HG03064 (cell line): ENCODE measurements at regions not wholly inside any gene's neighbourhood (a gene's known extent, or its start where the extent isn't known, plus 50 kb on each side); places are given as distances from the start of the nearest gene placed in this dataset.

Source experiments
- ATAC-seq: cut with Tn5 transposase; IDR thresholded peaks from one replicate; pipeline ENCODE4 v1.9.1; 2021; ENCODE audit warnings: low read depth; ENCODE audit not compliant: unreplicated experiment

DNA sequence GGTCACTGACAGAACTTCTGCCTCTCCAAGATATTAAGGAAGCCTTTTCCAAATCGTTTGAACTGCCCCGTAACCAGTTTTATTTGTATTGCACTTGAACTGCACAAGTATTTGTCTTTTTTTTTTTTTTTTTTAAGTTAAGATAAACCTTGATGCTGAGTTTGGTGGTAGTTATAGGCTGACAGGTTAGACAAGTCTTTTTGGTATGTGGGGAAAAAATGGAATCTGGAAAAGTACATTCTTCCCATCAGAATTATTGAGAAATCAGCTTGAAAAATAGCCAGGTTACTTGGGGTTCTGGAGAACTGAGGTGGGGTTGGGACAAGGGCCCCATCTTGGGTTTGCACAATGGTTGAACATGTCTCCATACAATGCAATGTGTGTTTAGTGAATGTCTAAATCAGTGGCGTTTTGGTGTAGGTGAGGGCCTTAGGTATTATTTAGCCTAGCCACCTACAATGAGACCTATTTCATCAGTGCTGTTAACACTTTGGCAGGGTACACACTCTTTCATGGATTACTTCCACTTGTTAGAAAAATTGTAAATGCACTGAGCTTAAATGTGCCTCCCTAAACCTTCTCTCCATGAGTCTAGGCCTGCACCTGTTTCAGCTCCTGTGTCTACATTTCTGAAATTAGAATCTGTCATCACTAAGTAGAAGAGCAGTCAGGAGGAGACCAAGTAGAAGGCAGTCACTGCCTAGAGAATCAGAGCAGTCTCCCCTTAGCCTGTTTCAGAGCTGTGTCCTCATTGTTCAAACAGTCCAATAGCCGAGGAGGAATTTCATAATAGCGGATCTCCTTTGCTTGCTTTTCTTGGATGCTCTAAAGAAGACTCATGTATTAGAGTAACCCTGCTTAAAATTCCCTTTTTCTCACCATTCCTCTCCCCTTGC is 140.0 kb upstream of the HMHB1 start:
- ATAC-seq: no peak

DNA sequence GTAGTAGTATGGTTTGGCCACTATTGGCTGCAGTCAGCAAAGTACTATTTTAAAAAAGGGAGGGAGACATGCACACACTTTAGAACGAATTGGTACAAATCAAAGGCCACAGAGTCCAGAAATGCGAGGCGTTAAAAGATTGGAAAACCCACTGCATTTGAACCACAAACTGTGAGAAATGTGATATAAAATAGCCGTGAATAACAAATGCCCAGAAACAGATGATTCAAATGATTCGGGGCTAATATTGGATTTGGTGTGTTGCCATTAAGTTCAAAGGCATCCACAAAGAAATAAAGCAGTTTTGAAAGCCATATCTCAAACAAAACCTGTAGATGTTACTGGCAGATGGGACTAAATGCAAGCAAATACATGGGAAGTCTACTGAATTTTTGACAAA is 140.9 kb upstream of the HMHB1 start:
- ATAC-seq: no peak

DNA sequence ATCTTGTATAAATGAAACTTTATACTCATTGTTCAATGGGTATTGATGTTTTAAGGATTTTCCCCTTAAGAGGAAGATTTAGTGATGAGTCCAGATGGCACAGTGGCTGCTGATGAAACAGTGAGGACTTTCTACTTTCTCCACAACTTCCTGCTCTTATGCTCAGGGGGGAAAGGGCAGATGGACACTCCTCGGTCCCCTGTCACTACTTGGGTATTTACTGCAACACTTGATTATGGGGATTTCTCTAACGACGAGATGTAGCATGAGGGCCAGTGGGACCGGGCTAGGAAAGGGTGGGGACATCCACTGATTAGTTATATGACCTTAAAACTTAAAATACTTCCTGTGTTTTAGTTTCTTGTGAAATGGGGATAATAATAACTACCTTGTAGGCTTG is 146.1 kb upstream of the HMHB1 start:
- no peak for ATAC-seq

DNA sequence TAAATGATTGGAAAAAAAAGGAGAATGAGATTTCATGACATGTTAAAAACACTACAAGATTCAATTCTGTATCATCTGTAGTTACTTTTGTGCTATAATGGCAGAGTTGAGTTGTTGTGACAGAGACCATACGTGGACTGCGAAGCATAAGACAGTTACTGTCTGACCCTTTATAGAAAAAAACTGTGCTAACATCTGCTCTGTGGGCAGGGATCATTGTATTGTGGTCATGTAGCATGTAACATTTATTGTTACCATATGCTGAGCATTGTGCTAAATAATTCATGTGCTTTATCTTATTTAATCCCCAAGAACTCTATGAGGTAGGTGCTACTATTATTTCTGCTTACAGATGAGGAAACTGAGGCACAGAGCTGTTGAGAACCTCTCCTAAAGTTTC is 147.3 kb upstream of the HMHB1 start:
- ATAC-seq: no peak

DNA sequence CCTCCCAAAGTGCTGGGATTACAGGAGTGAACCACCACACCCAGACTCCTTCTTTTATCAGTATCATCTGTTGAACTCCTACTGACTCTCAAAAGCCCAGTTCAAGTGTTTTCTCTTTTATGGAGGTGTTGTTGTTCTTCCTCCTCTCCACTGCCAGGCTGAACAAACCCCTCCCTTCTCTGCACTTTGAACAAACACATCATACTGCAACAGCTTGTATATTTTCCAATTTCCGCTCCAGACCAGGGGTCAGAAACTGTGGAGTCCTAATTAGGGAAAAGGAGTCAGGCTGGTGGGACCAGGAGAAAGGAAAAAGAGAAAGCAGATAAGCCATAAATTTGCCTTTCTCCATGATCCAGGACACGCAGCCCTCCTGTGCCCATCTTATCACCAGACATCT is 148.1 kb upstream of the HMHB1 start:
- ATAC-seq: no peak

DNA sequence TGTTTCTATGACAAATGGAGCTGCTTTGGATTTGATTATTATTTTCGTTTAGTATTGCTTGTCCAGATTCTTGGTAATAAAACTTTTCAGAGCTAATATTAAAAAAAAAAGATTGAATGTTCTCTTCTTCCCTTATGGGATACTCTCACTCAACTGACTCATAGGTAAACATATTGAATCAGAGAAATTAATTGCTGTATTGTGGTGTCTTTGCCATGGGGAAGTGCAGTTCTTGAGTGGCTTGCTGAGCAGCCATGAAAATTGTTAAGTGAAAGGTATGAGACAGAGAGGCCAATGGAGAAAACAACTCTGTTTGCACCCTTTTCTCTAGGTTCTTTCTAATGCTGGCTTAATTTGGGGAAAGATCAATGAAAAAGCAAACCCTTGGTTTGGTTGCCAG is 149.9 kb upstream of the HMHB1 start:
- ATAC-seq: no peak

DNA sequence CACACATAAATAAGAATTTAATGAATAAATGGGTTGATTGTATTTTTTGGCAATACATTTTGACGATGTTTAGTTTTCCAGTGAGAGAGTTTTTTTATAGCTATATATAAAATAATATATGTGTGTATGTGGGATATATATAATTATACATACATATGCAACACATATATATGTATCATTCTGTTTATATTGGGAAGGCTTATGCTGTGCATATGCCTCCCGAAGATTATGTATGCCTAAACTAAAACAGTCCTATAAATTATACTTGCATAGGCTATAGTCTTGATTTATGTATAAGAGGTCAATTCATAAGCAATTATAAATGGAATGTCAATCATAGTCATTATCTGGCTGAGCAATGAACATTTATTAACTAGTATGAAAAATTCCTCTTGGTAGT is 151.3 kb upstream of the HMHB1 start:
- no peak for ATAC-seq

DNA sequence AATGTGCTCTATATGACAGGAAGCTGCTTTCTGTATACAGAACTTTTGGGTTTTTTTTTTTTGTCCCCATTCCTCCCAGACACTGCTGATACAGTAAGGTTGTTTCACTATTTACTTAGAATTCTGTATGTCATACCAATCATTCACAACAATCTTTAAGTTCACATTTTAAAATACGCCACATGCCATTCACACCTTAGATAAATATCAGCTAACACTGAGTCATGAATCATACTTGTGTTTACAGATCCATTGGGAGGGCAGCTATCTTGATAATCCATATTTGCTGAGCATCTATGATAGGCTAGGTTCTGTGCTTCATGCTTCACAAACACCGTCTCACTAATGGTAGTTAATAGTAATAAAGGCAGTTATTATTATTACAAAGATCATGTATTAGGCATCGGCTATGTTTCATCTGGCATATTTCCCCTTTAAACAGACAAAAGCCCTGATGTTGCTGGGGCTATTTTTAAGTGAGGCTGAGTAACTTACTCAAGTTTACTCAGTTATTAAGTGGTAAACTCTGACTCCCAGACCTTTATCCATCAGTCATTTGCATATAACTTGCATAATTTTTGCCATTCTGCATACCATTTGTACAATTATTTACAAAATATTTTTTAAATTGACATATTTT is 152.2 kb upstream of the HMHB1 start:
- no peak for ATAC-seq

DNA sequence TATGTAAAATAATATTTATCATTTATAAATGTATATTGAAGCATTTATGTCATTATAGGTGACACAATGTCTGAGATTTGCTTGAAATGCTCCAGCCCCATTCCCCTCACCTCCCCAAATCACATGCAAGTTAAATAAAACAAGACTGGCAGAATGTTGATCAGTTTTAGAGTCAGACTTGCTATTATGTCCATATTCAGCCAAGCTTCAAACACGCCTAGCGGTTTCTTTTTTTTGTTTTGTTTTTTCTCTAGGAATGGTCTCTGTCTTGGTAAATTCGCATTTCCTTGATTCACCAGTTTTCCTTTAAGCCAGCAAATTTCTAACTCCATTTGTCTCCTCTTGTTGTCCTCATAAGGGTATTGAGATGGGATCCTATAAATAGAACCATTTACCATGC is 153.0 kb upstream of the HMHB1 start:
- ATAC-seq: no peak

DNA sequence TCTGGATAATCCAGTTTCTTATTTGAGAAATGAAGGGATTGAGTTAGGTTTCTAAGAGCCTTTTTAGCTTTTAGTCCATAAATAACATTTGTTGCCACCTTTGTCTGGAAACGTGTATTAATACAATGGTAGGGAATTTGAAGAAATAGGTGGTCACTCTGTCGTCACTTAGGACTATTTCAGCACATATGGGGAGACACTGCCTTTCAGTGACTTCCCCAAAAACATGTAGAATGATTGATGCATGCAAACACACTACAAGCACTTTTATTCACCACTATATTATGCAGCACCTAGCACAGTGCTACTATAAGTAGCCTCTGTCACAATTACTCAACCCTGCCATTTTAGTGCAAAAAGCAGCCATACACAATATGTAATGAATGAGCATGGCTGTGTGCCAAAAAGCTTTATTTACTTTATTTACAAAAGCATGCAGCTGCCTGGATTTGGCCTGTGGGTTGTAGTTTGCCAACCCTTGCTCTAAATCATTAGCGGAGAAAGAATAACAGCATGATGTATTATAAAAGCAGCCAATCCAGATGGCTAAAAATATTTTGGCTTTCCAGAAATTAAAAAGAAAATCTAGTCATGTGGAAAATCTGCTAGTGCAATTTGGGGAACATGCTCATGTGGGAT is 154.2 kb upstream of the HMHB1 start:
- no peak for ATAC-seq

DNA sequence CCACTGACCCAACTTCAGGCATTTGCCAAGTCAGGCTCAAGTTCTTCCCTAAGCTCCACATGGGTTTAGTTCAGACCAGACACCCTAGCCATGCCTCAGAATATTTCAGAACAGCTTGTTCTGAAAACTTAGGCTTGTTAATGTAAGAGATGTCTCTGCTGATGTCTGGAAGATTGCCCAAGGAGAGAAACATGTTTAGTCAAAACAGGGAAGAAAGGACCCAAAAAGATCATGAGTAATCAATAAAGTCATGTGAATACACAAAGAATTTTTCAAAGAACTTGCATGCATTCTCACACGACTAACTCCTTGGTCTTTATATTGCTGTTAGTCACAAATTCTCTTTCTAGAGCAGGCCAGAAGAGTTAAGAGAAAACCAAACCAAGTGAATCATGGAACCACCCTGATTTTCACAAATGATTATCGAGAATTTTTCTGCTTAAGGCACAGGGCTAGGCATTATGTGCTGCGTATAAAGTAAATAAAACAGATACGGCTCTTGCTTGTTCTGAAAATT is 158.1 kb upstream of the HMHB1 start:
- ATAC-seq: no peak

DNA sequence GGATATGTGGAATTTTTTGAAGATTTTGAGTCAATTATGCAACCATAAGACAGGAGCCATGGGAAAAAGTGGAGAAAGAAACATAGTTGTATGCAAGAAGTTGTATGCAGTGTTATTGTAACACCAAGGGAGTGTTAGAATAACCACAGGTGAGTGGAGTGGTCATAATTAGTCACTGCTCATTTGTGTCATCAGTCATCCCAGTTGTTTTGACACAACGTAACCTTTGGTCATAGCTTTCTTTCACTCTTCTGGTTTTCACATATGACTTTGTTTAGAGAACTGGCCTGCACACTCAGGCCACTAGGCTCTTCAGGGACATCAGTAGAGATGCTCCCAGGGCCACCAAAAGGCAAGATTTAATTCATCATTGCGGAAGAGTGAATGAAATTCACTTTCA is 158.7 kb upstream of the HMHB1 start:
- no peak for ATAC-seq

DNA sequence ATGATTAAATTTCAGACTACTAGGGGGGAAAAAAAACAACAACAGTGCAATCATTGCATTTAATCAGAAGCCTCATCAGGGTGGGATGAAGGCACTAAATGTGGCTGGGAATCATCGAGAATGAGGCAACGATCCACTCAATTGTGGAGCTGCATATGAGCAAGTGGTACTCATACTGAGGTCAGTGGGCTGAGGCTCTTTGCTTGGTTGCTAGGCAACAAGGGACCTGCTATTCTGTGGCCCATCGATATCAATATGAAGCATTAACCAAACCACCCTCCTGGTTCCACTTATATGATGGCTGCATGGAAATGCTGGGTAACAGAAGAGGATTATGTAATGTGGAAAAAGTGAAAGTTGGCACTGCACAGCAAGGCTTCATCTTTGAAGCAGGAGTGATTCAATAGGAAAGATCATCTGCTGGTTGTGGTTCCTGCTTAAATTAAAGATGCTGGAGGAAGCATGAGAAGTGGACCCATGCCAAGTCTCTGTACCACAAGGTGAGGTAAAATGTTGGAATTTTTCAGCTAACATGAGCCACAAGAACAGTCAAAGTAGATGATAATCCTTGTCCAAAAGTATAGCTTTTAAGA is 159.8 kb upstream of the HMHB1 start:
- no peak for ATAC-seq

DNA sequence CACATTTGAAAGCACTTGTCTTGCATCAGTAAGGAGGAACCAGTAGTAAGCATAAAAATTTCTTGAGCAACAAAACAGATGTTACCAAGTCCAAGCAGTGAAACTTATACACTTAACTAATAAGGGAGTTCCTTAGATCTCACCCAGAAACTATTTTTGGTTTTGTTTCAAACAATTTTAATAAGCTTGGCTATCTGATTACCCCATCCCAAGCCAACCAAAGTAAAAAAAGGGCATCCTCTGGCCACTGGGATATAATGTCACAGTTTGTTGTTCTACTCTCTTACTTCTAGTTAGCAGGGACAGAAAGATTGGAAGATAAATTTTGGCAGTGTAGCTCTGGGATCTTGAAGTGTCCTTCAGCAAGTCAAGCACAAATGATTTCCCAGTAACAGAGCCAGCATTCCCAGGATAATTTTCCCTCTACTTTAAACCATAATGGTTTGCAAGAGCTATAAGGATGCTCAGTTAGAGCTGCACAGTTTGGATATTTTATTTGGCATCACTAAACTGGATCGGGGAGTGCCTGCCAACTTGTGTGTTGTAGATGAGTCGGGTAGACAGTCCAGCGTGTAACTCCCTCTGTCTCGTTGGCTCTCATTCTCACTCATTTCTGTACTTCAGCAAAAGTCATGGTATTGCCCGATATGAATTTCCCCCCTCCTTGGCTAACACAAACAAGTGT is 161.9 kb upstream of the HMHB1 start:
- ATAC-seq: no peak

DNA sequence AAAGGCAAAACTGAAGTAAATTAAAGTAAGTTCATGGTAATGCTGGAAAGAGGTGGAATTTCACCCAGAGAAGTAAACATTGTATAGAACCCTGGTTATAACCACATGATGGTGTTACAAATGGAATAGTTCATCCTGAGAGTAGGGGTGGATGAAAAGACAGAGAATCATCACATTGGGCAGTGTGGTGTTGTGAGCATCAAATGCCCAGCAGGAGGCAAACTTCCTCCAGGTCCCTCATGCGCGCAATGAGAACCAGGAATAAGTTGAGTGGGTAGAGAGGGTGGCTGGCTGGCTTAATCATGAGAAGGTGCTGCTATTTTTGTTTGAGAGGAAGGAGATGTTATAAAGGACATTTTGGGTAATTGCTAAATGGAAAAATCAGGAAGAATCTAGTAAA is 163.3 kb upstream of the HMHB1 start:
- ATAC-seq: no peak

DNA sequence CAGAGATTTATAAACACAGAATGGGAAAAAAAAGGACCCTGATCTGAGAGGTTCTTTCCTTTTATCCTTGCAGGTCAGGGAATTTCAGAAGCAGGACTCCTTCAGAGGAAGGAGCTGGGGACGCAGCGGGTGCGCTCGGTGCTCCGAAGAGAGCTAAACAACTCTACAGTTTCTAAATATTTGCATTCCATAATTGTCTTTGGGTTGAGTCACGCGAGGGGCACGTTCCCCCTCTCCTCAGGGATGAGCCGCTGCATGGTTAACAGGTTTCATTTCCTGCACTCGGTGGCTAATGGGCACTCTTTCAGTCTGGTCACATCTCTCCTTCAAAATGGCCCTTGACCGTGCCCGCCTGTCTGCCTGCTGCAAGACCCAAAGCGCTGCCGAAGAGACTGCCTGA is 165.0 kb upstream of the HMHB1 start:
- no peak for ATAC-seq

DNA sequence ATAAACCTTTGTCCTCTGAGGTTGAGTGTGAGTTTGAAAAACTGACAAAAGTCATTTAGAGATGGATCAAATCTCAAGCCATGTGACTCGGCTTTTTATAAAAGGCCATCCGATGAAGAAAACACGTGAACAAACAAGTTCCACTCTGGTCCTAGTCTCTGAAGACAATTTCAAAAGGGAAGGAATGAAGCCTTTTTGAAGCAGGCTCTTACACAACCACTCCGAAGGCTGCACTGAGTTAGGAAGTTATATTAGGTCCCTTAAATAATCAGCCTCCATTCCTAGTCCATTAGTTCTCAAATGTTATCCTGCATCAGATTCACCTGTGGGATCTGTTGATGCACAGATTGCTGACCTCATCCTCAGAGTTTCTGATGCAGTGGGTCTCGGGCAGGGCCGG is 166.6 kb upstream of the HMHB1 start:
- no peak for ATAC-seq

DNA sequence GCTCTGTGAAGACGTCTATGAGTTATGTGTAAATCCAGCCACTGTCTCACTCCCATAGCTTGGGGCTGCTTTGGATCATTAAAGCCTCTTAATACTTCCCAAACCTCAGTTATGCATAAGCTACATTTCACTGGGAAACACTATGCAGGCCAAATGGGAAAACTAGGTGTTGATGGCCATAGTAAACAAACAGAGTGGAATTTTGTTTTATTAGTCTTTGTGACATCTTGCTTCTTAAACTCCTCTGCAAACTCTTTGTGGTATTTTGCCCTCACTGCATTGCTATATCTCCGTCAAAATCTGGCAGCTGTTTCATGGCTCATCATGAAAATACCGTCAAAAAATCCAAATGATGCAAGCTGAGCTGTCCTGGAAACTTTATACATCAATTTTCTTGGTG is 167.2 kb upstream of the HMHB1 start:
- no peak for ATAC-seq

DNA sequence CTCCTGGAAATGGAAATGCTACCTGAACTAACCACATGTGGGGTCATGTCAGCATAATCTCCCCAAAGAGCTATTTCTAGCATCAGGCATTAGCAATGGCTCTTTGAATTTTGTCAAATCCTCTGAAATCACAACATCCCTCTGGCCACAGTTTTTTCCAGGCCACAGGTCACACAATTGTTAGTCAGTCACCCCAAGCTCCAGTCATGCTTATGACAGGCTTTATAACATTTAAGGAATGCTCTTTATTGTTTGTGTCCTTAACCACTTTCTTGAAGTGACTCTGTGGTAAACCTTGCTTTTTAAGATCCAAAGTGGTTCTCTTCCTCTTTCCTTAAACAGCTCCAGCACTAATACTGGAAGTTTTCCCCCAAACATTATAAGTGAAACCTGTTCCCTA is 169.2 kb upstream of the HMHB1 start:
- ATAC-seq: no peak

DNA sequence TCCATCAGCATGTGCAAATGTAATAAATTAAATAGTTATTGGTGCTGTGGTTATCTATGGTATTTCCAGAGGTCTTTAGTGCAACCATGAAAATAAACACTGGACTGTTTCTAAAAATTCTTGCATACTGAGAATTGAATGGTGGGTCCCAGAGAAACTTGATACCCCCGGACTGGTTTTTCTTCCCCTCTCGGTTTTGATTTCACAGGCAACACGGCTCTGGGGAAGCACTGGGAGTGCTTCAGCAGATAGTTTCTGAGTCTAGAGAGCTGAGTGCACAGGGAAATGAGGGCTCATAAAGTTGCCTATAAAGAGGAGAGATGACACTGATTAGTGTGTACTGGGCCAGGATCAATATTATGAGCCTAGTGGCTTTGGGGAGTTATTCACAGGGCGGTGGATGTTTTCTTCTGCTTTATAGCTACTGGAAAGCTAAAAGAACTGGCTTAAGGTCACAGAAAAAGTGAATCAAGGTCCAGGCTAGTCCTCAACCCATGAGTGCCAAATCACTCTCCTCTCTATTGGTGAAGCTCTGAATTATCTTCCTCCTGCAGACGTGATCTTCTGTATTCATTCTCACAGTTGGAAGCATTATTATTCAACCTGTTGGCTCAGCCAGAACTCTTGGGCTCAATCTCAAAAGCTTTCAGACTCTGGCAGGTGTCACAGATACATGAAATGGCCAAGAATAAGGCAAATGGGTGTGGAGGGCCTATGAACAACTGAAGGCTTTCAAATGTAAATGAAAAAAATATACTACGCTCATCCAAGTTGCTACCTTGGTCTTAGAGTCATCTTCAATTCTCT is 170.2 kb upstream of the HMHB1 start:
- ATAC-seq: peak; percentile 68
